ENCODE measurements at regions not wholly inside any gene's neighbourhood (a gene's known extent, or its start where the extent isn't known, plus 50 kb on each side); places are given as distances from the start of the nearest gene placed in this dataset.

- DNase-seq (ENCODE audit: insufficient read length, low spot score) (no peak), FAIRE-seq (no peak)
Measured at GRCh38 chr12:46439793-46440511, 67.4 kb upstream of the SLC38A2 start.

- no peak for DNase-seq (ENCODE audit: insufficient read length, low spot score)
- no peak for FAIRE-seq
Measured at GRCh38 chr12:46438719-46439319, 66.2 kb upstream of the SLC38A2 start.

GRCh38 chr12:46438256-46438655 is 65.7 kb upstream of the SLC38A2 start:
- FAIRE-seq: no peak
- no peak for DNase-seq (ENCODE audit: insufficient read length, low spot score)

- no peak for FAIRE-seq
- no peak for DNase-seq (ENCODE audit: insufficient read length, low spot score)
Measured at GRCh38 chr12:46437469-46437868, 64.9 kb upstream of the SLC38A2 start.

- no peak for FAIRE-seq
- DNase-seq (ENCODE audit: insufficient read length, low spot score): no peak
Measured at GRCh38 chr12:46436747-46437146, 64.2 kb upstream of the SLC38A2 start.

GRCh38 chr12:46435625-46436024 is 63.1 kb upstream of the SLC38A2 start:
- FAIRE-seq (no peak), DNase-seq (ENCODE audit: insufficient read length, low spot score) (no peak)

- DNase-seq (ENCODE audit: insufficient read length, low spot score): no peak
- FAIRE-seq: no peak
Measured at GRCh38 chr12:46435029-46435428, 62.5 kb upstream of the SLC38A2 start.

- no peak for FAIRE-seq
- no peak for DNase-seq (ENCODE audit: insufficient read length, low spot score)
Measured at GRCh38 chr12:46433829-46434228, 61.3 kb upstream of the SLC38A2 start.

- no peak for FAIRE-seq
- no peak for DNase-seq (ENCODE audit: insufficient read length, low spot score)
Measured at GRCh38 chr12:46432325-46432724, 59.8 kb upstream of the SLC38A2 start.

GRCh38 chr12:46430340-46430948 is 57.9 kb upstream of the SLC38A2 start:
- no peak for FAIRE-seq
- no peak for DNase-seq (ENCODE audit: insufficient read length, low spot score)
